GM13977 (cell line): ENCODE measurements at regions not wholly inside any gene's neighbourhood (a gene's known extent, or its start where the extent isn't known, plus 50 kb on each side); places are given as distances from the start of the nearest gene placed in this dataset.
A peak's percentile ranks its signal among the peaks of the same experiment; 100 is the strongest.

Experiments used
- DNase-seq: peaks from one replicate; pipeline ENCODE4 v3.0.0; 2012; ENCODE audit warnings: low spot score
- in situ Hi-C: fragments of 300-500 bp; cut with MboI; formaldehyde crosslinking; loops from one replicate; pipeline ENCODE4 v1.12.0; 2022; ENCODE audit warnings: low sequenced_read_pairs, low pct_unique_long_range_greater_than_20kb, mixed read lengths, inconsistent platforms; ENCODE audit not compliant: unreplicated experiment
- TF ChIP-seq, protein P1 (sequence below): IDR thresholded peaks from 2 replicates; pipeline ENCODE4 v1.5.1; 2012; ENCODE audit warnings: mild to moderate bottlenecking, control low read depth; ENCODE audit not compliant: insufficient read depth; ENCODE audit errors: extremely low read depth, missing control alignments

DNA sequence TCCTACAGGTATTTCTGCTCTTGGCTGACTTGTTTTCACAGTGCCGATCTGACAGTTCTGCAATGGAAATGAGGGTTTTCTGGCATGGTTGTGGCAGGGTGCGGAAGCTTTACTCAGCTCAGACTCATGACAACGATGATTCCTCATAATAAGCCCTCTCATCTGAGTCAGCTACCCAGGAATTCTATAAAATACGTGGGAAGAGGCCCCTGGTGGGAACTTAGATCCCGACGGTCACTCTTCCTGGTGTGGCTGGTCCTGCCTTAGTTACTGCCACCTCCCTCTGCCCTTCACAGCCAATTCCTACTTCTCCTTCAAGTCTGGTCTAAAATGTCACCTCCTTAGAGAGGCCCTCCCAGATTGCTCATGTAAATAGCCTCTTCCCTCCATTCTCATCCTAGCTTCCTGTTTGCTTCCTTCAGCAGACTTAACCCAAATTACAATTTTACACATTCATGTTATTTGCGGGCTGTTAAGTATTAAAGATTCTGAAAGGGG, 104.2 kb upstream of the MAP1LC3B2 start:
- DNase-seq: no peak
- in situ Hi-C loops: no loop called here
- TF ChIP-seq, protein P1, sequence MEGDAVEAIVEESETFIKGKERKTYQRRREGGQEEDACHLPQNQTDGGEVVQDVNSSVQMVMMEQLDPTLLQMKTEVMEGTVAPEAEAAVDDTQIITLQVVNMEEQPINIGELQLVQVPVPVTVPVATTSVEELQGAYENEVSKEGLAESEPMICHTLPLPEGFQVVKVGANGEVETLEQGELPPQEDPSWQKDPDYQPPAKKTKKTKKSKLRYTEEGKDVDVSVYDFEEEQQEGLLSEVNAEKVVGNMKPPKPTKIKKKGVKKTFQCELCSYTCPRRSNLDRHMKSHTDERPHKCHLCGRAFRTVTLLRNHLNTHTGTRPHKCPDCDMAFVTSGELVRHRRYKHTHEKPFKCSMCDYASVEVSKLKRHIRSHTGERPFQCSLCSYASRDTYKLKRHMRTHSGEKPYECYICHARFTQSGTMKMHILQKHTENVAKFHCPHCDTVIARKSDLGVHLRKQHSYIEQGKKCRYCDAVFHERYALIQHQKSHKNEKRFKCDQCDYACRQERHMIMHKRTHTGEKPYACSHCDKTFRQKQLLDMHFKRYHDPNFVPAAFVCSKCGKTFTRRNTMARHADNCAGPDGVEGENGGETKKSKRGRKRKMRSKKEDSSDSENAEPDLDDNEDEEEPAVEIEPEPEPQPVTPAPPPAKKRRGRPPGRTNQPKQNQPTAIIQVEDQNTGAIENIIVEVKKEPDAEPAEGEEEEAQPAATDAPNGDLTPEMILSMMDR: no peak

DNA sequence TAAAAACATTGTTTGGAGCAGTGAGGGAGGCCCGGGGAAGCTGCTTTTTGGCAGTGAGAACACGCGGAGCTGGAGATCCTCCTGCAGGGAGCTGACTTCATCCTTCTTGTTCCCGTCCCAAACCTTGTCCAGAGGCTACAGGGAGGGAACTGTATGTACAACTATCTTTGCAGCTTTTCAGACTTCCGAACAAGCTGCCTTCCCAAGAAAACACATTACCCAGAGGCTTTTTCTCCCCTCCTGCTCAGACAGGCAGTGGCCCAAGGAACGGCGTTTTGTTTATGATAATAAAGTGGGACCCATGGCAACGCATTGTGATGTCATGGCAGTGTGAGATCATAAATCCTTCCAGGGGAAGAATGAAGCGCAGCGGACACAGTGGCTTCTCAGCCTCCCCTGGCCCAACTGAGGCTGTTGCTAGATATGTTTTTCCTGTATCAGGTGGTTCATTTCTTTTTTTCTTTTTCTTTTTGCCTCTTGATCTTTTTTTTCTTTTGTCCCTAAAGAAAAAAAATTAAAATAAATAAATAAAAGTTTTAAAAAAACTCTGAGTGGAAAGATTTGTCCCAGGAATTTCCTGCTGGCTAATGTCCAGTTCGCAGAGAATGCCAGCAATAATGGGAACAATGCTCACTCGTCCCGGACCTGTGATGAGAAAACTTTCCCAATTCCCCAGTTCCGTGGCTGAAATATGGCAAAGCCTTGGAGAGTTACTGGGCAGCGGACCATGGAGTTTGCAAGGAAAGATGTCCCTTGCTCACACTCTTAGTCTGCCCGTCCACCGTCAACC, 103.4 kb upstream of the MAP1LC3B2 start:
- no peak for DNase-seq
- in situ Hi-C loops: no loop called here
- TF ChIP-seq, protein P1: no peak

DNA sequence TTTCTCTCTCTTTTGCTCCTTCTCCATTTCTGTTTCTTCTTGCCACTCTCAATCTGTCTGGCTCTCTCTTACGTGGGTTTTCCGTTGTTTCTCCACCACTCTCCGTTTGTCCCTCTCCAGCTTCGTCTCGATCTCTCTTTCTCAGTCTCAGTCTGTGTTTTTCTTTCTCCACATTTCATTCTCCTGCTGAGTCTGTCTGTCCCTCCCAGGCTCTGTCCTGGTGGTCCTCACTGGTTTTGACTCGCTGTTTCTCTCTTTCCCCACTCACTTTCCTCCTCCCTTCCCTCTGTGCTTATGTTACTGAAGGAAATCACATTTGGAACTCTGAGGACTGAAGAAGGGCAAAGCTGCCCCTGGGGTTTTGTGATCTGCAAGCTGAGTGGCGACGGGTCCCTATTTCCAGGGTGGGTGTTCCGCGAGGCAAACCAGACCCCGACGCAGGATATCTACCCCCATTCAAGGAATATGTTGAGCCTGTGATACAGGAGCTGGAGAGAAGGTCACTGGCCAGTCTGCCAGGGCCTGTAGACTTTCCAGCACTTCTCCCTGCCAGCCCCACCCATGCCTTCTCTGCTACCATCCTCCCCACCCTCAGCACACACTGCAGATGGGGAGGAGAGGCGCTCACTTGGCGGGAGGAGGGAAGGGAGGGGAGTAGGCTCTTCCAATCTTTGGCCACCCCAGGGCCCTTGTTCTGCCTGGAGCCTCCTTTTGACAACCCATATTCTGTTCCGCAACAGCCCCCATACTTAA, 102.7 kb upstream of the MAP1LC3B2 start:
- TF ChIP-seq, protein P1: no peak
- no peak for DNase-seq
- in situ Hi-C loops: no loop called here

DNA sequence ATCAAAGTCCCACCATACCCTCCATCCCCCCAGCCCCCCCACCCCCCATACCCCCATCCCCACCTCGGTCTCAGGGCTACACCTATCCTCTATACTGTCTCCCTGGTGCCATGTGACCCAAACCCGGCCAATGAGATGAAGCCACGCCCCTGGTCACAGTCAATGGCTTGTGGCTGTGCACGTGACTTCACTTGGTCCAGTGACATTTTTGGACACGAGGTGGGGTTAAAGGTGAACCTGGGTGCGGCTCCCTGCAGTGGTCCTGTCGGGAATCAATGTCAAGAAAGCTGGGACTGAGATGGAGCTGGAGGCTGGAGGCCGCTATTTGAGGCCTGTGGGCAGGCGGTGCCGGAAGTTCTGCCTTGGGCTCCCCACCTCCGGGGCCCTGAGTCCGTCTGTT, 100.7 kb upstream of the MAP1LC3B2 start:
- in situ Hi-C loops: no loop called here
- TF ChIP-seq, protein P1: no peak
- DNase-seq: no peak

DNA sequence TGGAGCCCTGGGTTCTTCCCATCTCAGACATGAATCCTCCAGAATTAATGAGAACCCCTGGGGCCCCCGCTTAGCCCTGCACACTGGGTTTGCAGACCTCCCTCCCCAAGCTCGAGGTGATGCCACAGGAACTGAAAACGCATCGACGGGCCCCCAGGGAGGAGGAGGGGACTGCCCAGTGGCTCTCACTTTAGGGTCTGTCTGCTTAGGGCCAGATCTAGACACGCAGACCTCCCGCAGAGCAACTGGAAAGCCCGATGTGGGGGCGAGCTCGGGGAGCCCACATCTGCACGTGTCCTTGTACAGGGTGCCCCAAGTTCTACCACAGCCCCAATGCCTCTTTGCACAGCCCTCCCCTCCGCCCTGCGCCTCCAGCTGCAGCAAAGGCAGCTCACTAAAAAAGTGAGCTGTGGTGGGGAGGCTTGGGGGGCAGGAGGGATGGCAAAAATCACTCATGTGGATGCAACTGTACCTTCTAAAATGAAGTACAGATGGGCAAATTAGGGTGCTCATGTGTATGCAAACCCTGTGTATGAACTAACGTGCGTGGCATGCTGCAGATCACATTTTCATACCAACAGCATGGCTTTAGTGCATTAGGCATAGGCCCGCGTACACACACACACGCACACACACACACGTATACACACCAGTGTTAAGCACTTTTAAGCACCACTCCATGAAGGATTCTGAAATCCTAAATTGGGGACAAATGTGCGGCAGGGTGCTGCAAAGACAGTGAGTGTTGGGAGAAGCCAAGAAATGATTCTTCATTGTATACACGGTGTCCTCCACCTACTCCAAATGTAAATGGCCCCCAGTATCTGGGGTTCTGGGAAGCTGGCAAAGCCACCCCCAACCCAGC, 99.9 kb upstream of the MAP1LC3B2 start:
- in situ Hi-C loops: no loop called here
- DNase-seq: peak; percentile 40
- TF ChIP-seq, protein P1: no peak

DNA sequence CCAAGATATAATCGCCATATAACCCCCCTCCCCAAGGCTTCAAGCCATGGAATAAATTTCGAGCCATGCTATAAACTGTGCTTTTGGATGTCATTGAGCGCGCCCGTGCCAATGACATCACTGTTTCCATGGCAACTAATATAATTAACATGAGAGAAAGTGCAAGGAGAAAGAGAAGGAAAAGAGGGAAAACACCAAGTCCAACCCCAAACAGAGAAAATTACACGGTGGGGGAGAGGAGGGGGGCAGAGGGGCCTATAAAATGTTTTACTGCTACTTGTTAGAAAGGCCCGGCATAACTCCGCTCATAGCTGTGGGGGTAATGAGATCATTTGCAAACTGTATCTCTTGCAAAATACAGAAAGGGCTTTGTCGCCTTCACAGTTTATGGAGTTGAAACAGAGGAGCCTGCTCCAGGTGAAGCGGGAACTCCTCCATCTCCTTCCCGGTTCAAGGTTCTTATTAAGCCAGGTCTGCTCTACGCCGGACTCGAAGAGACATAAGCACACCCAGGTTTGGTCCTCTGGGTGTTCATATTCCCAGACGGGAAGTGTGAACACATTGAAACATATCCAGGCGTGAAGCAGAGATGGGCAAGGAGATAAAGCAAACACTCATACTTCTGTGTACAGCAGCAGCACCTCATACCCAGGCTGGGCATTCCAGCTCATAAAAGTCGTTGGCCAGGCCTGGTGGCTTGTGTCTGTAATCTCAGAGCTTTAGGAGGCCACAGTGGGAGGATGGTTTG, 99.1 kb upstream of the MAP1LC3B2 start:
- in situ Hi-C loops: no loop called here
- TF ChIP-seq, protein P1: no peak
- no peak for DNase-seq
